ENCODE measurements at regions not wholly inside any gene's neighbourhood (a gene's known extent, or its start where the extent isn't known, plus 50 kb on each side); places are given as distances from the start of the nearest gene placed in this dataset.

GRCh38 chr3:56923526-56924224 lies 121.9 kb upstream of the ARHGEF3 start:
- Mint-ChIP-seq H3K4me1 (peaks cover 37% of the 10 kb centered on the region), H3K4me3 (no peak overlapping the region), H3K27me3 (ENCODE audit: low read depth, poor library complexity) (no peaks in the 10 kb centered on the region), H3K36me3 (ENCODE audit: low read depth) (no peaks in the 10 kb centered on the region), H3K27ac (no peak overlapping the region), H3K9me3 (no peaks in the 10 kb centered on the region)
- TF ChIP-seq CTCF (IDR thresholded peaks at IDR 0.05): no peak
- no peak for DNase-seq

GRCh38 chr3:56921573-56922453 lies 120.1 kb upstream of the ARHGEF3 start:
- Mint-ChIP-seq H3K27ac (no peak overlapping the region), H3K4me1 (peaks cover 43% of the 10 kb centered on the region), H3K9me3 (no peaks in the 10 kb centered on the region), H3K36me3 (ENCODE audit: low read depth) (no peaks in the 10 kb centered on the region), H3K4me3 (no peak overlapping the region), H3K27me3 (ENCODE audit: low read depth, poor library complexity) (no peaks in the 10 kb centered on the region)
- DNase-seq: no peak
- no peak for TF ChIP-seq CTCF (IDR thresholded peaks at IDR 0.05)

GRCh38 chr3:56919797-56920195 lies 118.0 kb upstream of the ARHGEF3 start:
- Mint-ChIP-seq H3K27me3 (ENCODE audit: low read depth, poor library complexity) (peaks cover 2% of the 10 kb centered on the region), H3K9me3 (no peaks in the 10 kb centered on the region), H3K4me3 (no peak overlapping the region), H3K27ac (no peak overlapping the region), H3K4me1 (peaks cover 51% of the 10 kb centered on the region), H3K36me3 (ENCODE audit: low read depth) (no peaks in the 10 kb centered on the region)
- TF ChIP-seq CTCF (IDR thresholded peaks at IDR 0.05): no peak
- no peak for DNase-seq

- Mint-ChIP-seq H3K36me3 (ENCODE audit: low read depth) (no peaks in the 10 kb centered on the region), H3K27ac (no peak overlapping the region), H3K4me3 (no peak overlapping the region), H3K27me3 (ENCODE audit: low read depth, poor library complexity) (peaks cover 2% of the 10 kb centered on the region), H3K9me3 (no peaks in the 10 kb centered on the region), H3K4me1 (peaks cover 51% of the 10 kb centered on the region)
- no peak for DNase-seq
- no peak for TF ChIP-seq CTCF (IDR thresholded peaks at IDR 0.05)
These were observed 117.5 kb upstream of the ARHGEF3 start for GRCh38 chr3:56919137-56919796.

- H3K4me1 Mint-ChIP-seq: peaks cover 48% of the 10 kb centered on the region
- H3K27ac Mint-ChIP-seq: peak overlapping the region; percentile 77
- no peak overlapping the region for H3K4me3 Mint-ChIP-seq
- no peaks in the 10 kb centered on the region for H3K9me3 Mint-ChIP-seq
- peaks cover 2% of the 10 kb centered on the region for H3K27me3 Mint-ChIP-seq (ENCODE audit: low read depth, poor library complexity)
- no peak for TF ChIP-seq CTCF (IDR thresholded peaks at IDR 0.05)
- no peaks in the 10 kb centered on the region for H3K36me3 Mint-ChIP-seq (ENCODE audit: low read depth)
- no peak for DNase-seq
These were observed 116.4 kb upstream of the ARHGEF3 start for GRCh38 chr3:56918111-56918568.

All from nephron progenitor cell (in vitro differentiated cells).